ENCODE measurements at regions not wholly inside any gene's neighbourhood (a gene's known extent, or its start where the extent isn't known, plus 50 kb on each side); places are given as distances from the start of the nearest gene placed in this dataset.

DNA sequence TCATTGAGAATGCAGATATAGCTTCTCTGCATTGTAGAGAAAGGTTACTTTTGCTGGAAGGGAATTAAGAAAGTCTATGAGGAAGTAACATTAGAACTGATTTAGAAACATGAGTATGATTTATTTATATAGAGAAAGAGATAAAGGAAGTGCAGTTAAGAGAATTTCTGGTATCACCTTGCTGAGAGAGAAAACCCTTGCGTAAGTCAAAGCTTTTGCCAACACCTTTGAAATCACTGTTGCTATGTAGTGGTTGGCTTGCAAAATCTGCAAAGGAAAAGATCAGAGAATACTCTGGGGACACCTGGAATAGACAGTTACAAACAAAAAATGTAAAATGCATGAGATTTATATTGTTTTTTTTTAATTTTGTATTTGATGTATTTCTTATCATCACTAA is 137.3 kb upstream of the RXFP1 start:
- no TSS peak for BruUV-seq (replicated peaks)
- Histone ChIP-seq H3K9me3 (no peaks in the 10 kb centered on the region), H3K4me3 (ENCODE audit: low read depth, low read length) (no peak overlapping the region), H3K36me3 (ENCODE audit: control insufficient read depth, insufficient read depth, low read length) (no peaks in the 10 kb centered on the region), H3K27me3 (replicated peaks; ENCODE audit: control insufficient read depth, insufficient read depth, low read length) (no peaks in the 10 kb centered on the region), H3K4me1 (no peaks in the 10 kb centered on the region)
- intact Hi-C loops (cut with micrococcal nuclease; ENCODE audit: unreplicated experiment) = no loop called here
- no peaks in the 10 kb centered on the region for H3K4me1 Mint-ChIP-seq (ENCODE audit: low read depth, unreplicated experiment)
- no peak overlapping the region for H3K4me3 Mint-ChIP-seq (ENCODE audit: unreplicated experiment)
- TF ChIP-seq, protein P1, sequence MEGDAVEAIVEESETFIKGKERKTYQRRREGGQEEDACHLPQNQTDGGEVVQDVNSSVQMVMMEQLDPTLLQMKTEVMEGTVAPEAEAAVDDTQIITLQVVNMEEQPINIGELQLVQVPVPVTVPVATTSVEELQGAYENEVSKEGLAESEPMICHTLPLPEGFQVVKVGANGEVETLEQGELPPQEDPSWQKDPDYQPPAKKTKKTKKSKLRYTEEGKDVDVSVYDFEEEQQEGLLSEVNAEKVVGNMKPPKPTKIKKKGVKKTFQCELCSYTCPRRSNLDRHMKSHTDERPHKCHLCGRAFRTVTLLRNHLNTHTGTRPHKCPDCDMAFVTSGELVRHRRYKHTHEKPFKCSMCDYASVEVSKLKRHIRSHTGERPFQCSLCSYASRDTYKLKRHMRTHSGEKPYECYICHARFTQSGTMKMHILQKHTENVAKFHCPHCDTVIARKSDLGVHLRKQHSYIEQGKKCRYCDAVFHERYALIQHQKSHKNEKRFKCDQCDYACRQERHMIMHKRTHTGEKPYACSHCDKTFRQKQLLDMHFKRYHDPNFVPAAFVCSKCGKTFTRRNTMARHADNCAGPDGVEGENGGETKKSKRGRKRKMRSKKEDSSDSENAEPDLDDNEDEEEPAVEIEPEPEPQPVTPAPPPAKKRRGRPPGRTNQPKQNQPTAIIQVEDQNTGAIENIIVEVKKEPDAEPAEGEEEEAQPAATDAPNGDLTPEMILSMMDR (IDR thresholded peaks at IDR 0.05; ENCODE audit: insufficient read depth in 1 of 2, low read depth in 1 of 2, low read length in 1 of 2, severe bottlenecking in 1 of 2, unreplicated experiment in 1 of 2) = no peak
- no peak for DNase-seq
- CTCF ChIA-PET = no interaction called here
- no peaks in the 10 kb centered on the region for H3K9me3 Mint-ChIP-seq (ENCODE audit: unreplicated experiment)
- no peaks in the 10 kb centered on the region for H3K36me3 Mint-ChIP-seq (ENCODE audit: insufficient read depth, unreplicated experiment)
- H3K27ac Mint-ChIP-seq (ENCODE audit: unreplicated experiment) = no peak overlapping the region
- POLR2A ChIA-PET = no interaction called here
- H3K27me3 Mint-ChIP-seq (ENCODE audit: insufficient read depth, unreplicated experiment) = peaks cover 6% of the 10 kb centered on the region

DNA sequence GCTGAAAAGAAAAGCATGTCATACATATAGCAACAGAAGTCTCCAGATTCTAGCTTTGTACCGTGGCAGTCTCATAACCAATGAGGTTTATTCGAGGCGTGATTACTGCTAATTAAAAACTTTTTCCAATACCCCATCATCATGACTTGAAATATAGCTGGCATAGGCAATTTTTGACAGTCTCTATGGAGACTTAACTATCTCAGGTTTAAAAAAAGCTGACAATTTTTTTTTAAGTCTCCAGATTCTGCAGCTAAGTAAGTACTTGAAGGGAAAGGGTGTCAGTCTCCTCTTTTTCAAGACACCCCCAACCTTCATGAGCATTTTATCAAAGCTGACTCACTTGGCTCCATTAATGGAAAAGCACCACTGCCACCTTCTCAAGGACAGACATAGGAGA is 126.3 kb upstream of the RXFP1 start:
- peaks cover 5% of the 10 kb centered on the region for H3K27me3 Mint-ChIP-seq (ENCODE audit: insufficient read depth, unreplicated experiment)
- Histone ChIP-seq H3K36me3 (ENCODE audit: control insufficient read depth, insufficient read depth, low read length) (no peaks in the 10 kb centered on the region), H3K9me3 (no peaks in the 10 kb centered on the region), H3K27me3 (replicated peaks; ENCODE audit: control insufficient read depth, insufficient read depth, low read length) (no peaks in the 10 kb centered on the region), H3K4me1 (no peaks in the 10 kb centered on the region), H3K4me3 (ENCODE audit: low read depth, low read length) (no peak overlapping the region)
- H3K4me1 Mint-ChIP-seq (ENCODE audit: low read depth, unreplicated experiment) = no peaks in the 10 kb centered on the region
- TF ChIP-seq, protein P1 (IDR thresholded peaks at IDR 0.05; ENCODE audit: insufficient read depth in 1 of 2, low read depth in 1 of 2, low read length in 1 of 2, severe bottlenecking in 1 of 2, unreplicated experiment in 1 of 2) = no peak
- DNase-seq = no peak
- H3K36me3 Mint-ChIP-seq (ENCODE audit: insufficient read depth, unreplicated experiment) = no peaks in the 10 kb centered on the region
- CTCF ChIA-PET = no interaction called here
- H3K27ac Mint-ChIP-seq (ENCODE audit: unreplicated experiment) = no peak overlapping the region
- intact Hi-C loops (cut with micrococcal nuclease; ENCODE audit: unreplicated experiment) = no loop called here
- no TSS peak for BruUV-seq (replicated peaks)
- POLR2A ChIA-PET = no interaction called here
- no peaks in the 10 kb centered on the region for H3K9me3 Mint-ChIP-seq (ENCODE audit: unreplicated experiment)
- H3K4me3 Mint-ChIP-seq (ENCODE audit: unreplicated experiment) = no peak overlapping the region

DNA sequence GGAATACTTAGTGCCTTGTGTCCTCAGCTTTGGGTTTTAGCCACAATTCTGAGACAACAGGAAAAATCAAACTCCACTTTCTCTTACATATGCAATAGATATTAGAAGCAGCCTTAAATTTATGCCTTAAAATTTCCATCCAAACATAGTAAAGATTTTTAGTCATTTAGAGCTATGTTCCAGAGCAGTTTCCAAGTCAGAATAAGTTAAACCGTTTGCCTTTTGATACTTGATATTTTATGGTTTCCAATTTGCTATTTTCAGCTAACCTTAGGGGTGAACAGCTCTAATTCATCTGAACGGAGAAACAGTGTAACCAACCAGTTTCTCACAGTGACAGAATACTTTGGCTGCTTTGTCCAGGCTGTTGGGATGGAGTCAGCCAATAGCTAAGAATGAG is 125.8 kb upstream of the RXFP1 start:
- H3K4me1 Mint-ChIP-seq (ENCODE audit: low read depth, unreplicated experiment) = no peaks in the 10 kb centered on the region

More for the DNA sequence above, 125.8 kb upstream of the RXFP1 start:
- ChIA-PET CTCF (no interaction called here), POLR2A (no interaction called here)
- Histone ChIP-seq H3K4me1 (no peaks in the 10 kb centered on the region), H3K27me3 (replicated peaks; ENCODE audit: control insufficient read depth, insufficient read depth, low read length) (no peaks in the 10 kb centered on the region), H3K36me3 (ENCODE audit: control insufficient read depth, insufficient read depth, low read length) (no peaks in the 10 kb centered on the region), H3K9me3 (no peaks in the 10 kb centered on the region), H3K4me3 (ENCODE audit: low read depth, low read length) (no peak overlapping the region)
- no peaks in the 10 kb centered on the region for H3K9me3 Mint-ChIP-seq (ENCODE audit: unreplicated experiment)
- H3K27ac Mint-ChIP-seq (ENCODE audit: unreplicated experiment) = no peak overlapping the region
- BruUV-seq (replicated peaks) = no TSS peak
- TF ChIP-seq, protein P1 (IDR thresholded peaks at IDR 0.05; ENCODE audit: insufficient read depth in 1 of 2, low read depth in 1 of 2, low read length in 1 of 2, severe bottlenecking in 1 of 2, unreplicated experiment in 1 of 2) = no peak
- DNase-seq = no peak
- intact Hi-C loops (cut with micrococcal nuclease; ENCODE audit: unreplicated experiment) = no loop called here
- H3K4me3 Mint-ChIP-seq (ENCODE audit: unreplicated experiment) = no peak overlapping the region
- no peaks in the 10 kb centered on the region for H3K36me3 Mint-ChIP-seq (ENCODE audit: insufficient read depth, unreplicated experiment)
- peaks cover 5% of the 10 kb centered on the region for H3K27me3 Mint-ChIP-seq (ENCODE audit: insufficient read depth, unreplicated experiment)
